GM18868 (cell line): ENCODE measurements at regions not wholly inside any gene's neighbourhood (a gene's known extent, or its start where the extent isn't known, plus 50 kb on each side); places are given as distances from the start of the nearest gene placed in this dataset.

Experiments
- ATAC-seq: cut with Tn5 transposase; IDR thresholded peaks from one replicate; pipeline ENCODE4 v1.9.1; 2021; ENCODE audit warnings: mild to moderate bottlenecking, moderate library complexity; ENCODE audit not compliant: unreplicated experiment

- ATAC-seq: no peak
Observed at GRCh38 chr4:4606321-4606720, 64.5 kb upstream of the STX18 start.

DNA sequence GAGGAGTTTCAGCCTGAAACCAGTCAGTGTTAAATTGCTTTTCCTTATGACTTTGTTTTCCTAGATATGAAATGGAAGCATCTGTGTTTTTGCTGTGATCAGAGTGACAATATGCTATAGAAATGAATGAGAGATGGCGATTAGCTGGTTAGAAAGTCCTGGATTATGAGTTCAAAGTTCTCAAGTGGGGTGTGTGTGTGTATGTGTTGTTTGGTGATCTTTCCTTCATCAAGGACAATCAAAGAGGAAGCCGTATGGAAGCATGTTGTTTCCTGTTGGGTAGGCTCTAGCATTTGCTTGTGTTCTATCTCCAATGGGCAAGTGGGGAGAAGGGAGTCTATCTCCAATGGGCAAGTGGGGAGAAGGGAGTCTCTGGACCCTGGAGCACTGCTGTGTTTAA is 64.0 kb upstream of the STX18 start:
- ATAC-seq: no peak

DNA sequence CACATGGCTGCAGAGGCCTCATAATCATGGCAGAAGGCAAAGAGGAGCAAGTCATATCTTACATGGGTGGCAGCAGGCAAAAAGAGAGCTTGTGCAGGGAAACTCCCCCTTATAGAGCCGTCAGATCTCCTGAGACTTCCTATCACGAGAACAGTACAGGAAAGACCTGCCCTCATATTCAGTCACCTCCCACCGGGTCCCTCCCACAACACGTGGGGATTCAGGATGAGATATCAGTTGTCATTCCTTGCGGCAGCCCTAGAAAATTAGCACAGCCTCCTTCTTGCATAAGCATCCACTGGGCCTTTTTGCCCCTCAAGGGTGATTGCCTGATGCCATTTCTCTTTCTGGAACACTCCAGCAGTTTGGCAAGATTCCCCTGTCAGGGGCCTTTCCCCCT is 61.7 kb upstream of the STX18 start:
- no peak for ATAC-seq

DNA sequence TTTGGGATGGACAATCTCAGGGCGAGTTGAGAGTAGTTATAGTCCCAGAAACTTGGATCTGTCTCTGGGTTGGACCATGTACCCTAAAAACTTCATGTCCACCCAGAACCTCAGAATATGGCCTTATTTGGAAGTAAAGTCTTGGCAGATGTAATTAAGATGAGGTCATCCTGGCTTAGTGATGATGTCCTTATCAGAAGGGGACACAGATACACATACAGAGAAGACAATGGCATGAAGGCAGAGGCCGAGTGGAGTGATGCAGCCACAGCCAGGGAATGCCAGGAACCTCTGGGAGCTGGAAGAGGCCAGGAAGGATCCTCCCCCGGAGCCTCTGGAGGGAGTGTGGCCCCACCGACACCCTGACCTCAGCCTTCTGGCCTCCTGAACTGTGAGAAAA is 61.2 kb upstream of the STX18 start:
- ATAC-seq: no peak

DNA sequence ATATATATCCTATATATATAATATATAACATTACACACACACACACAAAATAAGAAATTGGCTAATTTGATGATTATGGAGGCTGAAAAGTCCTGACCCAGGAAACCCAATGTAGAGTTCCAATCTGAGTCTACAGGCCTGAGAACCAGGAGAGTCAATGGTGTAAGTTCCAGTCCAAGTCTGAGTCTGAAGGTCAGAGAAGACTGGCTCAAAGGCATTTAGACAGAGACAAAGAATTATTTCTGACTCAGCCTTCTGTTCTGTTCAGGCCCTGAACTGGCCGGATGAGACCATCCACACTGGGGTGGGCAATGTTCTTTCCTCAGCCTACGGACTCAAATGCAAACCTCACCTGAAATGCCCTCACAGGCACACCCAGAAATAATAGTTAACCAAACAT is 60.6 kb upstream of the STX18 start:
- no peak for ATAC-seq

DNA sequence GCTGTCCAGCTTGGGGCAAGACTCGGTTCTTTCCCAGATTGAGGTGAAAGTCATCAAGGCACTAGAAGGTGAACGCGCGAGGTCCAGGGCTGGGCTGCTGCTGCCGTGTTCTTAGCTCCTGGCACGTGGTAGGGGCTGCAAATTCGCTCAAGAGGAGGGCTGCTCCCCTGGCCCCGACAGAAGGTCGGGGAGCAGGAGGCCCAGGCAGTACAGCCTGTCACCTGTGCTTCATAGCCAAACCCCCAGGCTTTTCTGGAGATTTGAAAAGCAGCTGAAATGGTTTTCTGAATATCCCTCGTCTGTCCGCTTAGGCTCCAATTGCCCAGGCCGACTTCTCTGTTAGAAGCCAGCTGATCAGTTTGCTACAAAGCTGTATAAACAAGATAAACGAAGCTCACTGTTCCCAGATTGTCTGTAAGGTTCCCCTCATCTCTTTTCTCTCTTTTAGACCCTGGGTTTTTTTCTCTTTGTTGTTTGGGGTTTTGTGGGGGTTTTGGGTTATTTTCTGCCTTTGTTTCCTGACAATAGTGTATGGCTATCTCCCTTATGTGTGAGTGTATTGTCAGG is 60.0 kb upstream of the STX18 start:
- ATAC-seq: no peak

- ATAC-seq: no peak
Observed at GRCh38 chr4:4599481-4600275, 57.8 kb upstream of the STX18 start.

GRCh38 chr4:4598851-4599411 is 57.1 kb upstream of the STX18 start:
- ATAC-seq: no peak

- no peak for ATAC-seq
Observed at GRCh38 chr4:4596720-4597119, 54.9 kb upstream of the STX18 start.

DNA sequence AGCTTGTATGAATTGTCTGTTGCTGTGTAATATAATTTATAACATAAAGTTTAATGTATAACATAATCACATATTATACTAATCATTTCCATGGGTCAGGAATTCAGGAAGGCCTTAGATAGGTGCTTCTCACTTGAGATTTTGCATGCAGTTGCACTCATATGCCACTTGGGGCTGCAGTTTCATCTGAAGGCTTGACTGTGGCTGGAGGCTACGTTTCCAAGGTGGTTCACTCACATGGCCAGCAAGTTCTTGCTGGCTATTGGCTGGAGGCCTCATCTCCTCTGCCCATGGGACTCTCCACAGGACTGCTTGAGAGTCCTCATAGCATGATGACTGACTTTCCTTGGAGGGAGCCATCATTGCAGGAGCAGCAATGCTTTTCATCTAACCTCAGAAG is 53.4 kb upstream of the STX18 start:
- no peak for ATAC-seq

- no peak for ATAC-seq
Observed at GRCh38 chr4:4594285-4594920, 52.6 kb upstream of the STX18 start.

- no peak for ATAC-seq
Observed at GRCh38 chr4:4593596-4594284, 51.9 kb upstream of the STX18 start.

GRCh38 chr4:4592414-4592813 is 50.6 kb upstream of the STX18 start:
- no peak for ATAC-seq
